Large intestine (tissue), 3 donors: ENCODE measurements at regions not wholly inside any gene's neighbourhood (a gene's known extent, or its start where the extent isn't known, plus 50 kb on each side); places are given as distances from the start of the nearest gene placed in this dataset.

ENCODE experiments used
- DNase-seq, 2 donors: peaks; one replicate each; pipeline versions ENCODE4 v3.0.0 to v3.0.0-alpha.2; 2013
- H3K27ac ChIP-seq: one replicate; pipeline ENCODE4 v1.5.1; 2013; ENCODE audit warnings: low read length
- H3K27me3 ChIP-seq: 2 replicates; pipeline ENCODE4 v1.6.1; 2013; ENCODE audit warnings: low read length; ENCODE audit not compliant: control insufficient read depth, insufficient read depth
- H3K36me3 ChIP-seq: 2 replicates; pipeline ENCODE4 v1.6.1; 2013; ENCODE audit warnings: low read length; ENCODE audit not compliant: control insufficient read depth, insufficient read depth
- H3K4me1 ChIP-seq: one replicate; pipeline ENCODE4 v1.6.1; 2013; ENCODE audit warnings: low read length; ENCODE audit not compliant: control insufficient read depth, insufficient read depth
- H3K4me3 ChIP-seq: one replicate; pipeline ENCODE4 v1.5.1; 2013; ENCODE audit warnings: low read length
- H3K9me3 ChIP-seq: one replicate; pipeline ENCODE4 v1.6.1; 2013; ENCODE audit warnings: mild to moderate bottlenecking, low read depth, low read length, moderate library complexity; ENCODE audit not compliant: control insufficient read depth
- WGBS: methylation state at CpG from one replicate; pipeline ENCODE4 v1.1.5; 2013; ENCODE audit warnings: low lambda C conversion rate; ENCODE audit not compliant: insufficient coverage; 5-methylcytosine and 5-hydroxymethylcytosine counted together

DNA sequence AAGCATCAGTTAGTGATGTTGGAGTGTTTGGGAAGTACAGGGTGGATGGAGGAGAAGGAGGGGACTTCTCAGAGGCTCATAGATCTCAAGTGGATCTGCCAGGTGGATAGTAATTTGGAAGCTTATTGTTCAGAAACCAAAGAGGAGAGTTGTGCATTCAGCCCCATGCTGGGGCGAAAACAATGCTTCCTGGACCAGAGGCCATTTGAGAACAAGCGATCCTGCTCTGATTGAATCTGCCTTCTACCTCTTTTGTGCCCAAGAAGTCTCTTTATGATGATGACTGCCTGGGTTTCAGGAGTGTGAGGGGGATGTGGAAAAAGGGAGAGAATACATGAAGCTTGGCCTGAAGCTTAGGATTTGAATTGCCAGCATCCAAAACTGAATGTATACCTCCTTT lies 110.8 kb upstream of the SRRM4 start:
- WGBS, result no CpG with 5 or more reads among the region's 2 CpGs
- Histone ChIP-seq H3K27me3 (no peaks in the 10 kb centered on the region), H3K4me1 (no peaks in the 10 kb centered on the region)

GRCh38 chr12:118874698-118875548 lies 106.4 kb upstream of the SRRM4 start:
- no peaks in the 10 kb centered on the region for H3K4me1 ChIP-seq
- no peak overlapping the region for H3K4me3 ChIP-seq
- H3K27ac ChIP-seq, result no peak overlapping the region
- DNase-seq, result no peak
- H3K27me3 ChIP-seq, result no peaks in the 10 kb centered on the region
- H3K36me3 ChIP-seq, result no peaks in the 10 kb centered on the region
- no peaks in the 10 kb centered on the region for H3K9me3 ChIP-seq
- WGBS, result 50% methylated on average over 1 of the region's 6 CpGs

More for the DNA sequence above, 110.8 kb upstream of the SRRM4 start:
- Histone ChIP-seq H3K27ac (no peak overlapping the region), H3K9me3 (no peaks in the 10 kb centered on the region), H3K36me3 (no peaks in the 10 kb centered on the region), H3K4me3 (no peak overlapping the region)
- no peak for DNase-seq

DNA sequence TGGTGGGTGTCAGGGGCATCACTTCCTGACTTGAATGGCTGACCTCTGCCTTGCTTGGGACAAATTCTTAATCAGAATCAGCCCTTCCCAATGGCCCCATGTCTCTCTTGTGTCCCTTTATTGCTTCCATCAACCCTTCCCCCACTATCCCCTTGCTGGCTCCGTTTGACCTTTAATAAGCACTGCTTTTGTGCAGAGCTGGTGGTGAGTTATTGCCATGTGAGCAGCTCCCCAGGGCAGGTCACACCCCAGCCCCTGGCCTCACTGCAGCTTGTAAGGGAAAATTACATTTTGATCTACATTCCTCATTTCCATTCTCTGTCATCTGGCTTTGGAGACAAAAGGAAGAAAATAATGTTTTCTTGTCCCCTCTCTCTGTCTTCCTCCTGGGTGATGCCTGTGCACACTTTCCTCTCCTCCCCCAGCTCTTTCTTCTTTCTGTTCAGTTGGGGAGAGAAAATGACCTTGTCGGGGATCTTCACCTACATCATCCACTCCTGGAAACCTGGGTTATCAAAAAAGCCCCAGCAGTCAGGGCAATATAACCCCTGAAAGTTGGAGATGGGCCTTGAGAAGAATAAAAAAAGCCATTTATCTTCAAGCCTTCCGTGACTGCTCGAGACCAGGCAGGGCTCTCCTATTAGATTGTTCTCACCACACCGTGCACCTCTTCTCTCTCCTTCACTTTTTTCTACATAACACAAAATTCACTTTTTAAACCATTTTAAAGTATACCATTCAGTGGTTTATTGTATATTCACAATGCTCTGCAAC lies 100.4 kb upstream of the SRRM4 start:
- H3K27ac ChIP-seq, result no peak overlapping the region
- WGBS, result 72% methylated on average over 3 of the region's 5 CpGs
- no peaks in the 10 kb centered on the region for H3K27me3 ChIP-seq
- H3K9me3 ChIP-seq, result no peaks in the 10 kb centered on the region
- no peak overlapping the region for H3K4me3 ChIP-seq
- no peaks in the 10 kb centered on the region for H3K36me3 ChIP-seq
- DNase-seq, result no peak
- no peaks in the 10 kb centered on the region for H3K4me1 ChIP-seq

GRCh38 chr12:118884226-118884625 lies 97.1 kb upstream of the SRRM4 start:
- H3K27ac ChIP-seq, result no peak overlapping the region
- H3K4me1 ChIP-seq, result no peaks in the 10 kb centered on the region
- H3K36me3 ChIP-seq, result no peaks in the 10 kb centered on the region
- no peak overlapping the region for H3K4me3 ChIP-seq
- H3K27me3 ChIP-seq, result no peaks in the 10 kb centered on the region
- WGBS, result no CpG with 5 or more reads among the region's 1 CpG
- DNase-seq, result no peak
- H3K9me3 ChIP-seq, result no peaks in the 10 kb centered on the region

DNA sequence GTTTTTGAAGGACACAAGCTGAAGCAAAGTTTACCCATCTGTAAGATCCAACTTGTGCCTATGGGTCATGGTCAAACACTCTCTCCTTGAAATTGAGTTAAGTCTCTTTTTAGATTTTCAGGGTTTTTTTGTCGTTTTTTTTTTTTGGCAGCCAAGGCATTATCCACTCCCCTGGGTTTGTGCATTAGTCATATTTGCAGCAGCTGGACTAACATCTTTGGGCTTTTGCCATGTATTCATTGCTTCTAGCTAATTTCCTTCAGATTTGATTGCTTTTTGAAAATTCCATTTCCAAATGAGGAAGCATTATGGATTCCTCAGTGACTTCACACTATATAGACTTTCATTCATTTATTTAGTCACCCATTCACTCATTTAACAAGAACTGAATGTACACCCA lies 80.3 kb upstream of the SRRM4 start:
- no peaks in the 10 kb centered on the region for H3K9me3 ChIP-seq

DNA sequence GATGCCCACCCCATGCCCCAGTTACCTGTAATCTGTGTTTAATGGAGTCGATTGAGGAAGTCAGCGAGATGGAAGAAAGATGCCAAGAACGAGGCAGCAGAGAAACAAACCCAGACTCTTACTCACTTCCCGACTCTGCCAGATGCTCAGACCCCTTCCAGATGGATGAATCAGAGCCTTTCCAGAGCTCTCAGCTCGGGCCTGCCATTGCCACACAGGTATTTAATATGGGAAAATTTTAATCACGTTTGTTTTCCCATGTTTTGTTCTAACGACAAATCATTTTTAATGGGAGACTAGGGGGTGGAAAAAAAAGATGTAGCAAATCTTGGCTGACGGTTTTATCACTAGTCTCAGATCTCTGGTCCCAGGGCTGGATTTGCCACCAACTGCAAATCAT lies 72.5 kb upstream of the SRRM4 start:
- Histone ChIP-seq H3K36me3 (no peaks in the 10 kb centered on the region), H3K4me1 (no peaks in the 10 kb centered on the region), H3K9me3 (no peaks in the 10 kb centered on the region), H3K27me3 (no peaks in the 10 kb centered on the region), H3K27ac (no peak overlapping the region), H3K4me3 (no peak overlapping the region)
- DNase-seq, result no peak
- WGBS, result 88% methylated on average over 2 of the region's 8 CpGs

More for the DNA sequence above, 80.3 kb upstream of the SRRM4 start:
- Histone ChIP-seq H3K27me3 (no peaks in the 10 kb centered on the region), H3K4me3 (no peak overlapping the region), H3K27ac (no peak overlapping the region), H3K4me1 (no peaks in the 10 kb centered on the region), H3K36me3 (no peaks in the 10 kb centered on the region)
- 75% methylated on average over 1 of the region's 1 CpG for WGBS
- DNase-seq, result no peak

DNA sequence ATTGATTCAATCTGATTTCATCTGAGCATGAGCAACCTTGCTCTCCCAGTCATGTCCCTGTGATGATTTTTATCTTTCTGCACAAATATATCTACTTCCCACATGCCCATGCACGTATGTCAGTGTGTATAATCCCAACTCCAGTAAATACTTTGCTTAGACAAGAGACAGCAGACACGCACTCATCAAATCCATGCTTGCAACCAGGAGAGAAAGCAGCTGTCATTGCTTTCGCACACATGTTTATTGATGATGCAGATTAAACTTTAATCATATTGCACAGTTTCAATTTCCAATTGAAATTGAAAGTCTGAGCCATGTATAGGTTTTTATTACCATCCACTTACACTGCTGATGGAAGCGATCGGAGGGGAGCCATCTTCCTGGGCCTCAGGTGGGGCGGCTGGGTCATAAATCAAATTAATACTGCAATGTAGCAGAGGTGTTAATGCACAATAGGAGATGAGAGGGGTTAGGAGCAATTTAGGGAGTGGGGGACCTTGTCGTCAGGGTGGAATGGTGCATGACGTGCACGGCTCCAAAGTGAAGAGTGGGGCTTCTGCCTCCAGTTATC lies 68.6 kb upstream of the SRRM4 start:
- H3K4me1 ChIP-seq, result no peaks in the 10 kb centered on the region
- H3K36me3 ChIP-seq, result no peaks in the 10 kb centered on the region
- H3K27me3 ChIP-seq, result no peaks in the 10 kb centered on the region
- H3K4me3 ChIP-seq, result no peak overlapping the region
- DNase-seq, result no peak
- H3K27ac ChIP-seq, result no peak overlapping the region
- no peaks in the 10 kb centered on the region for H3K9me3 ChIP-seq
- WGBS, result 100% methylated on average over 2 of the region's 9 CpGs

- Histone ChIP-seq H3K27me3 (no peaks in the 10 kb centered on the region), H3K4me3 (no peak overlapping the region), H3K9me3 (no peaks in the 10 kb centered on the region), H3K4me1 (no peaks in the 10 kb centered on the region), H3K27ac (no peak overlapping the region), H3K36me3 (no peaks in the 10 kb centered on the region)
- DNase-seq, result no peak
- 80% methylated on average over 1 of the region's 2 CpGs for WGBS
Observed at GRCh38 chr12:118921761-118922160, 59.6 kb upstream of the SRRM4 start.

GRCh38 chr12:118922405-118922804 lies 58.9 kb upstream of the SRRM4 start:
- WGBS, result no CpG with 5 or more reads among the region's 2 CpGs
- no peak for DNase-seq
- Histone ChIP-seq H3K4me1 (no peaks in the 10 kb centered on the region), H3K4me3 (no peak overlapping the region), H3K27ac (no peak overlapping the region), H3K9me3 (no peaks in the 10 kb centered on the region), H3K36me3 (no peaks in the 10 kb centered on the region), H3K27me3 (no peaks in the 10 kb centered on the region)

DNA sequence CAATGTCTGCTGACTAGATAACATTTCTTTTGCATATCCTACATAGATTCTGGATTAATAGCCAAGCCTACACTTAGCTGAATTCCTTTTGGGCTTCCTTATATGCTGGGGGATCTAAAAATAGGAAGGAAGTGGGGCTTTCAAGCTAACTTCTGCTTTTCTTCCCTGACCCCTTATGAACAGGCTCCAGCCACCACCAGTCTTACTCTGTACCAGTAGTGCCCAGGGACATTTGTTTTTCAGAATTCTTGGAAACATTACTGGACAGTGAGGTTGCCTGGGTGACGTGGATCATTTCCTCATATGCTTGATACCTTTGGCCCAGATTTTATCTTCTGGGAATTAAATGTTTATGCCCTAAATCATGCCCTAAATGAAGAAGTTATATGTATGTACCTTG lies 55.9 kb upstream of the SRRM4 start:
- no peak overlapping the region for H3K4me3 ChIP-seq
- H3K9me3 ChIP-seq, result no peaks in the 10 kb centered on the region
- no peak for DNase-seq
- H3K36me3 ChIP-seq, result no peaks in the 10 kb centered on the region
- H3K27ac ChIP-seq, result no peak overlapping the region
- WGBS, result no CpG with 5 or more reads among the region's 1 CpG
- no peaks in the 10 kb centered on the region for H3K27me3 ChIP-seq
- no peaks in the 10 kb centered on the region for H3K4me1 ChIP-seq
